Activated CD4-positive, alpha-beta T cell treated with anti-CD3 and anti-CD28 coated beads, Interleukin-2, amount 50 U/mL, for 16 hours (primary cell): ENCODE measurements at regions not wholly inside any gene's neighbourhood (a gene's known extent, or its start where the extent isn't known, plus 50 kb on each side); places are given as distances from the start of the nearest gene placed in this dataset.
"Not testable (repeated sequence)": the region's sequence is repeated elsewhere in the genome, so short reads cannot be mapped to it uniquely, and the experiment has no call there.

Experiments
- DNase-seq: peaks from one replicate; pipeline ENCODE4 v3.0.0-alpha.2; 2020

GRCh38 chr7:112540839-112541577, 60.2 kb downstream of the LSMEM1 start:
- DNase-seq, result no peak

DNA sequence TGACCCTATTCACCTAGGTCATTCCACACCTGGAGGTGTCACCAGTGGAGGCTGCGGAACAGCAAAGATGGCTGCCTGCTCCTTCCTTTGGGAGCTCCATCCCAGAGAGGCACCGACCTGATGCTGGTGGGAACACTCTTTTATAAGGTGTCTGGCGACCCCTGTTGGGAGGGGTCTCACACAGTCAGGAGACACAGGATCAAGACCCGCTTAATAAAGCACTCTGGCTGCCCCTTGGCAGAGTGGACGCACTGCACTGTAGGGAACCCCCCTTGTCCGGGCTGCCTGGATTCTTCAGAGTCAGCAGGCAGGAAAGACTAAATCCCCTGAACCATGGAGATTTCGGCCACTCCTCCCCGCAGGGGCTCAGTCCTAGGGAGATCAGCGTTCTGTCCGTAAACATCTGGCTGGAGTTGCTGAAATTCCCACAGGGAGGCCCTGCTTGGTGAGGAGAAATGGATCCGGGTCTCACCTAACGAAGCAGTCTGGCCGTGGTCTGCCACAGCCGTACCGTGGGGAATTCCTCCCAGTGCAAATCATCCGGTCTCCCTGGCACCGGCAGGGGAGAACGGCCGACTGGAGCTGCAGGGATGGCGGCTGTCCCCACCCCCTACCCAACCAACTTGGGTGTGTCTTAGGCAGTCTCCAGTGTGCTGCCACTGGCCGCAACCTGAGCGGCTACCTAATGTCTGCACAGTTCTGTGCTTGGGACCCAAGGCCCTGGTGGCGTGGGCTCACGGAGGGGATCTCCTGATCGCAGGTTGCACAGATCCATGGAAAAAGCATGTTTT, 66.1 kb downstream of the LSMEM1 start:
- no peak for DNase-seq

GRCh38 chr7:112547916-112548315, 67.1 kb downstream of the LSMEM1 start:
- DNase-seq, result no peak

- DNase-seq, result peak; percentile 55
Observed at GRCh38 chr7:112550468-112551060, 69.8 kb downstream of the LSMEM1 start.

DNA sequence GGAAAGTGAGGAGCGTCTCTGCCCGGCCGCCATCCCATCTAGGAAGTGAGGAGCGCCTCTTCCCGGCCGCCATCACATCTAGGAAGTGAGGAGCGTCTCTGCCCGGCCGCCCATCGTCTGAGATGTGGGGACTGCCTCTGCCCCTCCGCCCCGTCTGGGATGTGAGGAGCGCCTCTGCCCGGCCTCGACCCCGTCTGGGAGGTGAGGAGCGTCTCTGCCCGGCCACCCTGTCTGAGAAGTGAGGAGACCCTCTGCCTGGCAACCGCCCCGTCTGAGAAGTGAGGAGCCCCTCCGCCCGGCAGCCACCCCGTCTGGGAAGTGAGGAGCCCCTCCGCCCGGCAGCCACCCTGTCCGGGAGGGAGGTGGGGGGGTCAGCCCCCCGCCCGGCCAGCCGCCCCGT, 70.7 kb downstream of the LSMEM1 start:
- DNase-seq, result not testable (repeated sequence)

- no peak for DNase-seq
Observed at GRCh38 chr7:112554591-112554990, 73.8 kb downstream of the LSMEM1 start.

GRCh38 chr7:112556633-112557032, 75.8 kb downstream of the LSMEM1 start:
- DNase-seq, result peak; percentile 56

GRCh38 chr7:112566442-112567324, 85.9 kb downstream of the LSMEM1 start:
- DNase-seq, result no peak

DNA sequence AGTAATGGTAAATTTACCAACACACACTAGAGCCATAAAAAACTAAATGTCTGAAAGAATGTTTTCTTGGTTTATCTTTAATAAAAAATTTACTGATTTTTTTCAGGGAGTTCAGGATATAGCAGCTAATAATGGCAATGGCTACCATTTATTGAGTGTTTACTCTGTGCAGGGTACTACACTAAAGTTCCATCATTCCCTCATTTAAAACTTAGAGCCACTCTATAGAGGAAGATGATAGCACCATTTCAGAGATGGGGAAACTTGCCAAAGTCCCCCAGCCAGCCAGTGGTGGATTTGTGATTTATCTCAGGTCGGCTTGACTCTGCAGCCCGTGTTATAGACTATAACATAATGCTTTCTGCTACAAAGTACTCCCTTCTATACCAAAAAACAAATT, 86.6 kb downstream of the LSMEM1 start:
- DNase-seq, result no peak

DNA sequence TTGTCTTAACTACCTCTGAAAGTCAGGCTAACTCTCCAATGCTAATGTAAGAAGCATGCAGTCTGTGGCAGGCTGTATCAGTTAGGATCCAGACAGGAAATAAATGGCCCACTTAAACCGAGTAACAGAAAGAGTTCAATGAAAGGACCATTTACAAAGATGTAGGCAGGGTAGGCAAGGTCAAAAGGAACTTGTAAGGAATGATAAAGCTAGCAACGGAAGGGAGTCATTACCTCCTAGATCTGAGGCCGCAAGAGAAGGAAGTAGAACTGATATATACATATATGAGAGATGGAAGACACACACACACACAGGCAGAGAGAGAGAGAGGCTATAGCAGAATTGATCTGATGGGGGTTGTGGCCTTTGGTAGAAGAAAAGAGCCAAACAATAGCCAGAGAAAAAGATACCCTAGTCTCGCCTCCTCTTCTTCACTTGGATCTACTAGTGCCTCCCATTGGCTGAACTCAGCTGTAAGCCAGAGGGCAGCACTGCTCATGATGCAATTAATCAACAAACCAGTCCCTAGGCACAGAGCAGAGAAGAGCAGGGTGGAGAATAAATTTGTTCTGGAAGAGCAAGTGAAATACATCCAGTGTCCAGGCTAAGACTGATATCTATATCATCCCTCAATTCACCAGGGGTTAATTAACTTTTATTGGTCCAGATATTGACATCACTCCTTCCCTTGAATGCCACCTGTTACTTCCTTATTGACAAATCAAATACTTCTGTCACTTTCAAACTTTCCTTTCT, 91.2 kb downstream of the LSMEM1 start:
- no peak for DNase-seq

- DNase-seq, result no peak
Observed at GRCh38 chr7:112572669-112573301, 92.0 kb downstream of the LSMEM1 start.

- DNase-seq, result no peak
Observed at GRCh38 chr7:112573302-112574039, 92.7 kb downstream of the LSMEM1 start.

DNA sequence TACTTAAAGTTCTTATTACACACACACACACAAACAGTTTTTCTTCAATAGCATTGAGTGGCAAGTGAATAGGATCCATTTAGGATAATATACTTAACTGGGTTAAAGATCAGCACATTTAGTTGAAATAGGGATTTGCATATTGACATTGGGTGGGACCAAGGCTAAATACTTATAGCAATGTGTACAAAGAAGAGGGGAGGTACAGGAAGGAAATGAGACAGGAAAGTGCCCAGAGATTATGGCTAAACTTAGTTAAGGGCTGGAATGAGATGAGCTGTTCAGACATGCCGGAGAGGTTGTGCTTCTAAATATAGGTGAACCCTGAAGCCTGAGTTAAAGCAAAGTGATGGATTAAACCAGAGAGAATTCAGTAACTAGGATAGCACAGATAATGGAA, 95.1 kb downstream of the LSMEM1 start:
- no peak for DNase-seq

DNA sequence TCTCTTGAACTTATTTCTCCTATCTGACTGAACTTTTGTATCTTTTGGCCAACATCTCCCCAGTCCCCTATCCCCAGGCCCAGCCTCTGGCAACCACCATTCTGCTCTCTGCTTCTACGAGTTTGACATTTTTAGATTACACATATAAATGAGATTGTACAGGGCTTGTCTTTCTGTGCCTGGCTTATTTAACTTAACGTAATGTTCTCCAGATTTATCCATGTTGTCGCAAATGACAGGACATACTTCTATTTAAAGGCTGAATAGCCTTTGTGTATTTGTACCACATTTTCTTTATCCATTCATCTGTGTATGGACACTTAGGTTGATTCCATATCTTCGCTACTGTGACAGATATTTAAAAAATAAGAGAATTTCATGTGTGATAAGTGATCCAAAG, 98.6 kb downstream of the LSMEM1 start:
- DNase-seq, result no peak

- DNase-seq, result no peak
Observed at GRCh38 chr7:112580717-112581435, 100.1 kb downstream of the LSMEM1 start.

DNA sequence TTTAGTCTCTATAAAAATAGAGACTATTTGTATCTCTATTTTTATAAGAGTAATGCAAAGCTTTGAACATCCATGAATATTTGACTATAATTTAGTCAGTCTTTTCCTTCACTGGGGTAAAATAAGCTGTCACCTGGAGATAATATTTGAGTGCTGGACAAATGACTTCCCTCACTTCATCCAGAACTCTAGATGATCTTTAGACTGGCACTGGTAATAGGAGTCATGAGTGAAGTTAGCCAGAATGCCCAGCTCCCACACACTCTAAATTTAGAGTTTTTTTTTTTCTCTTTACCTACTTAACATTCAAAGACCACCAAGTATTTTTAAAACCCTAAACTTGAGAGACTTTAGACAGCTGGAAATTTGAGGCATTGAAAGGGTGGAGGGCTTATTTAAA, 100.7 kb downstream of the LSMEM1 start:
- DNase-seq, result no peak

DNA sequence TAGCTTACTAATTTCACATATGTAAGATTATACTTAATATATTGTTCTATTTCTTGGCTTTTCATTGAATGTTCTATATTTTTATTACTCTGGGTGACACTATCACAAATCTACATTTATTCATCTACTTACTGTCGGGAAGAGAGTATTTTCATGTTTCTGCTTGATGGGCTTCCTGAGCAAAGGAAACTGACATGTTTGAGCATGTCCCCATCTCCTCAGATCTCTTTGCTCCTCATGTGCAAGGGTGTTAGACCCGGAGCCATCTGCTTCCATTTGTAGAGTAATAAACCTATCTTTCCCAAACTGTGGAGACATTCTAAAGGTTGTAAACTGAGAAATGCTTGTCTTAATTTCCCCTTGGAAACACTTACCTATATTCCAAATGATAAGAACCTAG, 103.5 kb downstream of the LSMEM1 start:
- DNase-seq, result no peak

GRCh38 chr7:112587504-112587903, 106.7 kb downstream of the LSMEM1 start:
- DNase-seq, result no peak

GRCh38 chr7:112592565-112593263, 111.9 kb downstream of the LSMEM1 start:
- DNase-seq, result not testable (repeated sequence)

DNA sequence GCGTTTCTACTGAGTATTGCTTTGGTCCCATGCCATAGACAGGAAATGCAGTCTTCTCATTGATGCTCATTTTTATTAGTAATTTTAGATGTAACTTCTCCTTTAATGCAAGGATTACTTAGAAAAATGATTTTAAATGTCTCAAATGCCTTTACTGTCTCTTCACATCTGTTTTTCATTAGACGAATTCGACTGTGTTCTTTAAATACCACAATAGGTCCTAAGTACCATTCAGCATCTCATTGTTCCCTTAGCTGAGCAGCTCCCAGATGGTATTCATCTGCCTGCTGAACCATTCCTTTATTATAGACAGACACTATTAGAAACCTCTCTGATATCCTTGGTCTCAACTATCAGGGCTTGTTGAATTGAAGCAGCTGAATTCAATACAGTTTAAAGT, 113.6 kb downstream of the LSMEM1 start:
- no peak for DNase-seq
